ENCODE measurements at regions not wholly inside any gene's neighbourhood (a gene's known extent, or its start where the extent isn't known, plus 50 kb on each side); places are given as distances from the start of the nearest gene placed in this dataset.

DNA sequence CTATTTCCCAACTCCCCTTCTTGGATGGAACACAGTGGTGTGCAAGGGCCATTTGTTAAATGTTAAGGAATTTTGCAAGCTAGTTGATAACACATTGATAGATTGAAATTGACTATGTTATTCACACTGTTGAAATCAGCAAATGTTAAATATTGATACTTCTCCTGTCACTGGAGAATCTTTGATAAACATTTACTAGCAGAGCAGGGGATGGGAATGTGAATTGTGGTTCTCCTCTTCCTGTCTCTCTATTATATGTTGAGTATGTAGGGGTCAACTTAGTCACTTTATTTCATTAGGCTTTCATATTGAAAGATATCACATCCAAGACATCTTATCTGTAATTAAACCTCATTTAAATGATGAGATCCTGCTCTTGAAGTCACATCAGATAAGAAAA is 533.9 kb downstream of the TLR4 start:
- no peak for TF ChIP-seq CTCF (IDR thresholded peaks at IDR 0.05)
- TF ChIP-seq POLR2A (IDR thresholded peaks at IDR 0.05; ENCODE audit: low read depth) = no peak
- TF ChIP-seq EP300 (IDR thresholded peaks at IDR 0.05) = no peak

Measured in esophagus muscularis mucosa (tissue), 4 donors.